GM03348 (cell line): ENCODE measurements at regions not wholly inside any gene's neighbourhood (a gene's known extent, or its start where the extent isn't known, plus 50 kb on each side); places are given as distances from the start of the nearest gene placed in this dataset.
"Not testable (repeated sequence)": the region's sequence is repeated elsewhere in the genome, so short reads cannot be mapped to it uniquely, and the experiment has no call there.

Experiments used
- DNase-seq: peaks from one replicate; pipeline ENCODE4 v3.0.0; 2012; ENCODE audit warnings: low spot score

GRCh38 chr5:112112346-112112745 lies 306.7 kb downstream of the EPB41L4A start:
- DNase-seq = no peak

DNA sequence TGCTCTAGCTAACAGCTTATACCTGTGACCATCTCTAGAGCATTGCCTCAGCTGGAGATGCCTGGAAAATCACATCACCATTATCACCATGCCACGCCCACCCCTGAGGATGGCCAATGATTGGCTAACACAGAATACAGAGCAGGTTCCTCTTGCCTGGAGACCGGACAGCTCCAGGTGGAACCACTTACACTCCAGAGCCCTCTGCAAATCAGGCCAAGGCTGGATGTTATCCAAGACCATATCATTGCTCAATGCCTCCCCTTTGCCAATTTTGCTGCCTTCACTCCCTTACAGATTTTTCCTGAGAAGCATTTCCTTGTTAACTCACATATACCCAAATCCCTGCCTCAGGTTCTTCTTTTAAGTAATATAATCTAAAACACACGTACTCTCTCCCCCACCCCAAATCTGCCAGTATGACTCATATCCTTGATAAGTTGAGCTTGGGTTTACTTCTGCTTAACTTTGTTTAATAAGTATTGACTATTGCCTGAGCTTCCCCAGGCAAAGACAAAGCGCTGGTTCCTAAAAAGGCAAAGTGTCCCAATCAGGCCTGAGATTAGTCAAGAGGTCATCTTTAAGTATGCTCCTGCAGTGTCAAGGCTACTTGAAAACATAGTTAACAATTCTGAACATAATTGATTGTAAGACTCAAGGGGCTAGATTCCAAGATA lies 309.6 kb downstream of the EPB41L4A start:
- peak; percentile 48 for DNase-seq

- no peak for DNase-seq
Observed at GRCh38 chr5:112106878-112107277, 312.2 kb downstream of the EPB41L4A start.

DNA sequence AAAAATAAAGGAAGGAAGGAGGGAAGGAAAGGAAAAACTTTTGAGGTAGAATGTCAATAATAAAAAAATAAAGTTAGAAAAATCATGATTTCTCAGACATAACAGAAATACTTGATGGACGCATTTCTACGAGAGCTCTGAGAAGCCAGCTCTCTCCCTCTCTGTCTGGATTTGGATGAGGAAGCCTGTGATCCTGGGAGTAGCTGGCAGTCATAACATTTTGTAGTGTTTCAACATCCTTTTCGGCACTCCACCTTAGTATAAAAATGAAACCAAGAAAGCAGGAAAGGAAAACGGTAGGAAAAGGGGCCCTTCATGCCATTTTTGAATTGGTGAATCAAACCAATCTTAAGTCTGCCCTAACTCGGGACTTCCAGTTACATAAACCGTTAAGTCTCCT lies 321.3 kb downstream of the EPB41L4A start:
- peak; percentile 39 for DNase-seq

- no peak for DNase-seq
Observed at GRCh38 chr5:112087222-112087621, 330.2 kb upstream of the NREP start.

- no peak for DNase-seq
Observed at GRCh38 chr5:112086740-112087139, 329.7 kb upstream of the NREP start.

DNA sequence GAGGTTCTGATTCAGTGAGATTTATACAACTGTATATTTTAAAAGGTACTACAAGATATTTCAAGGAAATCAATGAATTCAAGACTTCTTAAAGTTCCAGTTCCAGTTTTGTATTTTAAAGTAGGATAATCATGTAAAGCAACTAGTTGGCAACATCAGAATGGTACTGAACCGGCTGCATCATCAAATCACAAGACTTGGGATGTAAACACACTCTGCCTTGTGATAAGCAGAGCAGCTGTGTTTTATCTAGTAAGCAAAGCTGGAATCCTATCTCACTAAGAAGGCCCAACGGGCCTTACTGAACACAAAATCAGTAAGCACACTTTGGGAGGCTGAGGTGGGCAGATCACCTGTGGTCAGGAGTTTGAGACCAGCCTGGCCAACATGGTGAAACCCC lies 327.2 kb upstream of the NREP start:
- DNase-seq = no peak

GRCh38 chr5:112083623-112084022 lies 326.6 kb upstream of the NREP start:
- DNase-seq = no peak

DNA sequence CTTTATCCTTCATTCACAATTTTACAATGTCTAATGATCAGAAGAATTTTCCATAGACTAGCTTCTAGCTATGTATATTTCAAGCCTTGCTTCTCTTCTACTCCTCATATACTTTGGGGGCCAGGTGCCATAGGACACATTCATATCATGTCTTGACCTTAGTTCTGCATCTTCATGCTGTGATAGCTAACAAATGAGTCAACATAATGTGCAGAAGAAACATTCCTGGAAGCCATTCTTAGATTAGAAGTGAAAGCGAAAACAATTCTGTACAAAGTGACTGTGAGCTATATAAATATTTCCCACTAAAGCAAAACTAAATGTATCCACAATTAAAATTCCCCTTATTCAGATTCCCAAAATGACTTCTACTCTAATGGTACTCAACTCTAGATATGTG lies 320.2 kb upstream of the NREP start:
- no peak for DNase-seq

DNA sequence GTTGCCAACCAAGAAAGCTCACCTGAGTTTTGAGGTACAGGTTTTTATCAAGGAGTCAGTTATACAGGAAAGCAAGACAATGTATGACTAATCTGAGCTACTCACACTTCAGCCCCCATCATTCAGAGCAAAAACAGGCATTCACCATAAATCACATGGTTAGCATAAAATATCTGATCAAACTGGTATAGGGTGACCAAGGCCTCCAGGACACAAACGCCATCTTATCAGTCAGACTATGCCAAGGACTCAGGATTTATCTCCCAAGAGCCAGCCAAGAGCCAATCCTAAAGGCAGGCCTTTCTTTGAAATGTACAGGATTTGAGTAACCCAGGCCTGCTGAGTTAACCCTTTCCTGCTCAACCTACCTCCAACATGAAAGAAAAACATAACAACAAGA lies 313.0 kb upstream of the NREP start:
- DNase-seq = no peak

DNA sequence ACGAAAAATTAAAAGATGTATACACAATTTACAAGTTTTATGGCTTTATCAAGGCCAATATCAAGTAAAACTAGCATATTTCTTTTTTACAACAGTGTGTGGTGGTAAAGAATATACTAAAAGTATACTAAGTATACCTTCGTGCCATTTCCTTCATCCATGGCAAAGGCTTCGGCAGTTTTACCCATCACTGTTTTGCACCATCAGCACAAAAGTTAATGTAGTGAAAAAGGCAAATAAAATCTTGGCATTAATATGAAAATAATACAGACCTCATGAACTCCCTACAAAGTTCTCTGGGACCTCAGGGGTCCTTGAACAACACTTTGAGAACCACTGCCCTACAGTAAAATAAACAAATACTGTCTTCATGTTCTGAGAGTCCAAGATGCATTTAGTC lies 312.3 kb upstream of the NREP start:
- DNase-seq = no peak

DNA sequence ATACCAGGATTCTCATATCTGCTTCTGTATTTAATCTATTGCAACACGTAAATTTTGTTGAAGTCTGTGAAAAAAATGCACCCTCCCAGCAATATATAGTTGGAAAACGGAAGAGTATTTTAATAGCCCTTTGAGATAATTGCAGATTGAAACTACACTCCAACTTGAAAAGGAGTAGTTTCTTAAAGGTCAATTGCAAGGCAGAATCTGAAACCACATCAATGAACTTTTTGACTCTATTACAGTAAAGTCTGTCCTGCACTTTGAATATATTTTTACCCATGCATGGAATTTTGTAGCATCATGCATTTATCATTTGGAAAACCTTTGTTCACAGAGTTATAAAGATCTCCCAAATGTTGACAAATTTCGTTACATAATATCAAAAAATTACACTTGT lies 311.6 kb upstream of the NREP start:
- no peak for DNase-seq

DNA sequence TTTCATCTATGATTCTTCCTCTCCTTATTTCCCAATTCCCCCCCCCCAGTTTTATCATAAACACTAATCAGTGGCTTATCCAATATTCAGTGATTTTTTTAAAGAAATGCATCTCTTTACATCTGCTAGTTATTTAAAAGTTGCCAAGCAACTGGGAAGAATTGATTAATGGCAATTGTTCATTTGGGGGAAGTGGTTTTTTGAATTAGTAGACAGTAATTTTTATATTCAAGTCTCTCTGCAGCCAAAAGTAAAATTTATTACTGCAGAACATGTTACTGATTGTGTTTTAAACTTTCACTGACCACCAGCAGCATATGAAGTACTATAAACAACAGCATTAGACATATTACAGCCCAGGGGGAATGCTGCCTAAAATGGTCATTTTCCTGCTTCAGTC lies 308.8 kb upstream of the NREP start:
- no peak for DNase-seq

- no peak for DNase-seq
Observed at GRCh38 chr5:112064956-112065355, 308.0 kb upstream of the NREP start.

- DNase-seq = no peak
Observed at GRCh38 chr5:112064271-112064701, 307.3 kb upstream of the NREP start.

DNA sequence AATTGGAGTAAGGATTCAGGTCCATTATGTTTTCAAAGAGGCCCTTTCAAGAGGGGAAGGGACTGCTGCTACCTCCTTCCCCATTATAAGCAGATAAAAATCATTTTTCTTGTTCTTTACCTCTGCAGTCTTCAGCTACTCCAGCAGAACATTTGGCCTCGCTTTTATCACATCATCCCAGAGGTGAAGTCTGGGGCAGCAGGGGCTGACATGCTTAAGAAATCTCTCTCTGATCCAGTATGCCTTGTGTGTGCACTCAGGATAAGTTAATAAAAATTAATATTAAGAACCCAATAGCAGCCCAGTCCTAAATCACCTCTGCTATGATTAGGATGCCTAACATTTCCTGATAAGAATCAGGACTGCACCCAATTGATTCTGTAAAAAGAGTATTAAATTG lies 306.9 kb upstream of the NREP start:
- no peak for DNase-seq

GRCh38 chr5:112063191-112063590 lies 306.2 kb upstream of the NREP start:
- DNase-seq = no peak

DNA sequence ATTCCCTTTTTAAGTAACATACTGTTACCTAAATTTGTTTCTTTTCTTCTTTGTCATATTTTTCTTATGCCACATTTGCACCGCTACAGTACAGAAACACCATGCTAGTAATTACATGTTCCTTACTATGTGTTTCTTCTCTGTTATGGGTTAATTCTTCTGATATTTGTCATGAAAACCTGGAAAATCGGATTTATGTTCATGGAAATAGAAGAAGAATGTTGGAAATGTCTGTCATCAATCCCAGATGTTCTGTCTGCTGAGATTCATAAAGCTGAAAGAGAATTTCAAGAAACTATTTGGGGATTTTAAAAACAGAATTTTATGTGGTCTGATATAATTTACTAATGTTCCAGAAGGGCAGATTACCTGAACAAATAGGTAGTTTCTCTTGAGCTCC lies 305.2 kb upstream of the NREP start:
- DNase-seq = no peak

DNA sequence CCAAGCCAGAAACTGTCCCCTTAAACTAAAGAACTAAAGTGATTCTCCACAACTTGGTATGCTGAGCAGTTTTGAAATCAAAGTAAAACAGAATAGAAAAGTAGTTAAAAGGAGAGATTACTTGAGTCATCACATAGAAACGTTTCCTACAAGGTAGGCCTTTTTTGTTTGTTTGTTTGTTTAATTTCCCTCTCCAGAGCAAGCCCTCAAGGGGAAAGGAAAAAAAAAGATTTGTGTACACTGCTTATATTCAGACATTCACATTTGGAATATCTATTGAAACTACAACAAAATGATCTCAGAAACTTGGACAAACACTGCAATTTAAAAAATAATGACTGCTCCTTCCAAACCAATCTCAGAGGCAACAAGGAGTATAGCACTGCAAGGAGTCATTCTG lies 304.7 kb upstream of the NREP start:
- DNase-seq = no peak

DNA sequence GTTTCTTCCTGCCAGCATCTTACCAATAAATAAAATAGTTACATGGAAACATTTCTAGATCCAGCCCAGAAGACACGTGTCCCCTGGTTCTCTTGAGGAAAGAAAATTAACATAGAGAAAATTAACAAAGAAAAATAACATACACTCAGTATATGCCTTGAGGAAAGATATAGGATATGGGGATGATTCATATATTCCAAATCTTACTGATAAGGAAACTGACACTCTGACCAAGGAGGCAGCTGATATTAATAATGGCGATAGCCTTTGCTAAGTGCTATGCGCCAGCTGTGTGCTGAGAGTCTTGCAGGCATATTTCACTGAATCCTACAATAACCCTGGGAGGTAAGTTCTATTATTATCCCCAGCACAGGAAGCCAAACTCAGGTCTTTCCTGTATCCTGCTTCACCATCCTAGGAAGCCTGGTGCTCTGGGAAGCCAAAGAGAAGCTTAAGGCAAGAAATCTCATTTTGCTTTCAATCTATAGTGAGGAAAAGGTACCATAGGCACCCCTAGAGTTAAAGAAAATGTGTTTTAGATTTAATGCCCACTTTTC lies 302.7 kb upstream of the NREP start:
- no peak for DNase-seq

DNA sequence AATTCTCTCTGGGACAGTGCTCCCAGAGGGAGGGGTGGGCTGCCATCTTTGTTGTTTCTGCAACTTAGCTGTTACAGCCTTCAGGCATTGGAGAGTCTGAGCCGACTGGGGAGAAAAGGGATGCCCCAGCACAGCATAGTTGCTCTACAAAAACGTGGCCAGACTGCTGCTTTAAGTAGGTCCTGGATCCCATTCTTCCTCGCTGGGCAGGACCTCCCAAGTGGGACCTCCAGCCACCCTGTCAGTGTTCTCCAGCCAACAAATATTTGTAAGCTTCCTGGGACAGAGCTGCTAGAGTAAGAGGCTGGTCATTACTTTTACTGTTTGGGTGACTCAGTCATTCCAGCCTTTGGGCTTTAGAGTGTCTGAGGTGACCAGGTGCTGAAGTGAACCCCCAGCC lies 292.7 kb upstream of the NREP start:
- DNase-seq = no peak

GRCh38 chr5:112036206-112036605 lies 279.2 kb upstream of the NREP start:
- no peak for DNase-seq

DNA sequence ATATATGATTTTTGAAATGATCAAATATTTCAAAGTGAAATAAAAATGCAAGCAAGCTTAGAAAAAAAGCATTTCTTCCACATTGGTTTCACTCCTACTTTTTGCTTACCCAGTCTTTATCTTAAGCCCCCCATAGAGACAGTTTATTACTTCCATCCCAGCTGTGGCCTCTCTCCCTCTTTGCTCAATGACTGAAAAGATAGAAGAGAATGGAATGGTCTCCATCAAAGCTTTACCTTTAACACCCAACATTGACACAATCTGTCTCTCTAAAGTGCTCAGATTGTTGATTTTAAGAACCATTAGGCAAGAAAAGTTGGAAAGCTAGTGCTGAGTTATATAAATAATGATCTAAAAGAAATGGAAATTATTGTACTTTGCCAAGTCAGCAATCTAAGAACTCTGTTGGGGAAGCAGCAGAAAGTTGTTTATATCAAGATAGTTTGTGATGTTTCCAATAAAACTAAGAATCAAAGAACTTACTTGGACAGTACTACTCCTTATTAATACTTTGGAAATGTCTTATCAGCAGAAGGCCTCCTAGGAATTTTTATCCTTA lies 277.5 kb upstream of the NREP start:
- no peak for DNase-seq

DNA sequence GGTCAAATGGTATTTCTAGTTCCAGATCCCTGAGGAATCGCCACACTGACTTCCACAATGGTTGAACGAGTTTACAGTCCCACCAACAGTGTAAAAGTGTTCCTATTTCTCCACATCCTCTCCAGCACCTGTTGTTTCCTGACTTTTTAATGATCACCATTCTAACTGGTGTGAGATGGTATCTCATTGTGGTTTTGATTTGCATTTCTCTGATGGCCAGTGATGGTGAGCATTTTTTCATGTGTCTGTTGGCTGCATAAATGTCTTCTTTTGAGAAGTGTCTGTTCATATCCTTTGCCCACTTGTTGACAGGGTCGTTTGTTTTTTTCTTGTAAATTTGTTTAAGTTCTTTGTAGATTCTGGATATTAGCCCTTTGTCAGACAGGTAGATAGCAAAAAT lies 269.9 kb upstream of the NREP start:
- DNase-seq = not testable (repeated sequence)
